ENCODE measurements at regions not wholly inside any gene's neighbourhood (a gene's known extent, or its start where the extent isn't known, plus 50 kb on each side); places are given as distances from the start of the nearest gene placed in this dataset.

DNA sequence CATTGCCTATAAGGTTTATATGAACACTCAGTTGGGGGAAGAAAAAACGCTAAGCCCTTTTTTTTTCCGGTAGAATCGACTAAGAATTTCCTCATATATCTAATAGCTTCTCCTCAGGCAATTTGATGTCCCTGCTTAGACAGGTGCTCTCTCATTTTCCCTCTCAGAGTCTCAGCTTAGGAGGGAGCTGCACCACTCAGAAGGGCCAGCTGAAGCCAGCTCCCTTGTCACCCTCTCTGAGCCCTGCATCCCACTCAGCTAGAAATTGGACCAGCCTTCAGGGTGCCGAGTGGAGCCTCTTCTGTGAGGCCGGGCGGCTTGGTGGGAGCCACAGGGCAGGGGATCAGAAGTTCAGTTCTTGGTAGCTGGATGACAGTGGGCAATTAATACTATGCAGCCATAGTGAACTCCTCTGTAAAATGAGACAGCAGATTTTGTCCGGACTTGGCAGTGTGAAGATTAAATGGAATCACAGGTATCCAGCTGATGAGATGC is 368.5 kb downstream of the MAFB start (continued):
- TF ChIP-seq JUNB (IDR thresholded peaks at IDR 0.05; ENCODE audit: unreplicated experiment) = no peak

GRCh38 chr20:40319741-40320516 is 369.1 kb downstream of the MAFB start:
- Mint-ChIP-seq H3K4me3 (no peak overlapping the region), H3K27me3 (ENCODE audit: insufficient read depth, low read depth, poor library complexity) (peaks cover 6% of the 10 kb centered on the region), H3K27ac (no peak overlapping the region), H3K9me3 (no peaks in the 10 kb centered on the region), H3K4me1 (peaks cover 23% of the 10 kb centered on the region), H3K36me3 (ENCODE audit: low read depth) (no peaks in the 10 kb centered on the region)
- H4K20me1 ChIP-seq (replicated peaks; ENCODE audit: insufficient read depth) = no peaks in the 10 kb centered on the region
- no peaks in the 10 kb centered on the region for H3K27me3 ChIP-seq (ENCODE audit: insufficient read depth)
- DNase-seq (ENCODE audit: low spot score) = no peak
- no peak overlapping the region for H3K4me2 ChIP-seq
- no peaks in the 10 kb centered on the region for H3F3A ChIP-seq (replicated peaks; ENCODE audit: low read depth)
- no peaks in the 10 kb centered on the region for H3K36me3 ChIP-seq (ENCODE audit: insufficient read depth)
- 0 out of 2 replicates have a peak overlapping the region, but pooled peaks have one; percentile 63 for H2AFZ ChIP-seq
- H3K79me2 ChIP-seq (replicated peaks; ENCODE audit: insufficient read depth) = no peaks in the 10 kb centered on the region
- H3K9me2 ChIP-seq (ENCODE audit: insufficient read depth) = peaks cover 11% of the 10 kb centered on the region; the same call in 1 of the 2 replicates
- no peak overlapping the region for H3K4me3 ChIP-seq
- H3K4me1 ChIP-seq (ENCODE audit: insufficient read depth) = no peaks in the 10 kb centered on the region
- TF ChIP-seq JUNB (IDR thresholded peaks at IDR 0.05; ENCODE audit: unreplicated experiment) (no peak), POLR2AphosphoS5 (IDR thresholded peaks at IDR 0.05; ENCODE audit: low read depth) (no peak), NANOG (IDR thresholded peaks at IDR 0.05; ENCODE audit: borderline replicate concordance) (no peak), ETS1 (IDR thresholded peaks at IDR 0.05) (no peak), CTCF (conservative IDR thresholded peaks at IDR 0.05; ENCODE audit: low read depth in 2 of 2) (no peak), EZH2phosphoT487 (IDR thresholded peaks at IDR 0.05; ENCODE audit: unreplicated experiment) (no peak), ZNF331 (CRISPR knock-in tag; IDR thresholded peaks at IDR 0.05; ENCODE audit: low read depth) (no peak)
- TF ChIP-seq, protein P1, sequence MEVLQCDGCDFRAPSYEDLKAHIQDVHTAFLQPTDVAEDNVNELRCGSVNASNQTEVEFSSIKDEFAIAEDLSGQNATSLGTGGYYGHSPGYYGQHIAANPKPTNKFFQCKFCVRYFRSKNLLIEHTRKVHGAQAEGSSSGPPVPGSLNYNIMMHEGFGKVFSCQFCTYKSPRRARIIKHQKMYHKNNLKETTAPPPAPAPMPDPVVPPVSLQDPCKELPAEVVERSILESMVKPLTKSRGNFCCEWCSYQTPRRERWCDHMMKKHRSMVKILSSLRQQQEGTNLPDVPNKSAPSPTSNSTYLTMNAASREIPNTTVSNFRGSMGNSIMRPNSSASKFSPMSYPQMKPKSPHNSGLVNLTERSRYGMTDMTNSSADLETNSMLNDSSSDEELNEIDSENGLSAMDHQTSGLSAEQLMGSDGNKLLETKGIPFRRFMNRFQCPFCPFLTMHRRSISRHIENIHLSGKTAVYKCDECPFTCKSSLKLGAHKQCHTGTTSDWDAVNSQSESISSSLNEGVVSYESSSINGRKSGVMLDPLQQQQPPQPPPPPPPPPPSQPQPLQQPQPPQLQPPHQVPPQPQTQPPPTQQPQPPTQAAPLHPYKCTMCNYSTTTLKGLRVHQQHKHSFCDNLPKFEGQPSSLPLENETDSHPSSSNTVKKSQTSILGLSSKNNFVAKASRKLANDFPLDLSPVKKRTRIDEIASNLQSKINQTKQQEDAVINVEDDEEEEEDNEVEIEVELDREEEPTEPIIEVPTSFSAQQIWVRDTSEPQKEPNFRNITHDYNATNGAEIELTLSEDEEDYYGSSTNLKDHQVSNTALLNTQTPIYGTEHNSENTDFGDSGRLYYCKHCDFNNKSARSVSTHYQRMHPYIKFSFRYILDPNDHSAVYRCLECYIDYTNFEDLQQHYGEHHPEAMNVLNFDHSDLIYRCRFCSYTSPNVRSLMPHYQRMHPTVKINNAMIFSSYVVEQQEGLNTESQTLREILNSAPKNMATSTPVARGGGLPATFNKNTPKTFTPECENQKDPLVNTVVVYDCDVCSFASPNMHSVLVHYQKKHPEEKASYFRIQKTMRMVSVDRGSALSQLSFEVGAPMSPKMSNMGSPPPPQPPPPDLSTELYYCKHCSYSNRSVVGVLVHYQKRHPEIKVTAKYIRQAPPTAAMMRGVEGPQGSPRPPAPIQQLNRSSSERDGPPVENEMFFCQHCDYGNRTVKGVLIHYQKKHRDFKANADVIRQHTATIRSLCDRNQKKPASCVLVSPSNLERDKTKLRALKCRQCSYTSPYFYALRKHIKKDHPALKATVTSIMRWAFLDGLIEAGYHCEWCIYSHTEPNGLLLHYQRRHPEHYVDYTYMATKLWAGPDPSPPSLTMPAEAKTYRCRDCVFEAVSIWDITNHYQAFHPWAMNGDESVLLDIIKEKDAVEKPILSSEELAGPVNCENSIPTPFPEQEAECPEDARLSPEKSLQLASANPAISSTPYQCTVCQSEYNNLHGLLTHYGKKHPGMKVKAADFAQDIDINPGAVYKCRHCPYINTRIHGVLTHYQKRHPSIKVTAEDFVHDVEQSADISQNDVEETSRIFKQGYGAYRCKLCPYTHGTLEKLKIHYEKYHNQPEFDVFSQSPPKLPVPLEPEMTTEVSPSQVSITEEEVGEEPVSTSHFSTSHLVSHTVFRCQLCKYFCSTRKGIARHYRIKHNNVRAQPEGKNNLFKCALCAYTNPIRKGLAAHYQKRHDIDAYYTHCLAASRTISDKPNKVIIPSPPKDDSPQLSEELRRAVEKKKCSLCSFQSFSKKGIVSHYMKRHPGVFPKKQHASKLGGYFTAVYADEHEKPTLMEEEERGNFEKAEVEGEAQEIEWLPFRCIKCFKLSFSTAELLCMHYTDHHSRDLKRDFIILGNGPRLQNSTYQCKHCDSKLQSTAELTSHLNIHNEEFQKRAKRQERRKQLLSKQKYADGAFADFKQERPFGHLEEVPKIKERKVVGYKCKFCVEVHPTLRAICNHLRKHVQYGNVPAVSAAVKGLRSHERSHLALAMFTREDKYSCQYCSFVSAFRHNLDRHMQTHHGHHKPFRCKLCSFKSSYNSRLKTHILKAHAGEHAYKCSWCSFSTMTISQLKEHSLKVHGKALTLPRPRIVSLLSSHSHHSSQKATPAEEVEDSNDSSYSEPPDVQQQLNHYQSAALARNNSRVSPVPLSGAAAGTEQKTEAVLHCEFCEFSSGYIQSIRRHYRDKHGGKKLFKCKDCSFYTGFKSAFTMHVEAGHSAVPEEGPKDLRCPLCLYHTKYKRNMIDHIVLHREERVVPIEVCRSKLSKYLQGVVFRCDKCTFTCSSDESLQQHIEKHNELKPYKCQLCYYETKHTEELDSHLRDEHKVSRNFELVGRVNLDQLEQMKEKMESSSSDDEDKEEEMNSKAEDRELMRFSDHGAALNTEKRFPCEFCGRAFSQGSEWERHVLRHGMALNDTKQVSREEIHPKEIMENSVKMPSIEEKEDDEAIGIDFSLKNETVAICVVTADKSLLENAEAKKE (CRISPR knock-in tag; IDR thresholded peaks at IDR 0.05) = no peak
- ATAC-seq = no peak
- no peak overlapping the region for H3K27ac ChIP-seq (ENCODE audit: low read depth)
